ENCODE measurements at regions not wholly inside any gene's neighbourhood (a gene's known extent, or its start where the extent isn't known, plus 50 kb on each side); places are given as distances from the start of the nearest gene placed in this dataset.
"Not testable (repeated sequence)": the region's sequence is repeated elsewhere in the genome, so short reads cannot be mapped to it uniquely, and the experiment has no call there.

DNA sequence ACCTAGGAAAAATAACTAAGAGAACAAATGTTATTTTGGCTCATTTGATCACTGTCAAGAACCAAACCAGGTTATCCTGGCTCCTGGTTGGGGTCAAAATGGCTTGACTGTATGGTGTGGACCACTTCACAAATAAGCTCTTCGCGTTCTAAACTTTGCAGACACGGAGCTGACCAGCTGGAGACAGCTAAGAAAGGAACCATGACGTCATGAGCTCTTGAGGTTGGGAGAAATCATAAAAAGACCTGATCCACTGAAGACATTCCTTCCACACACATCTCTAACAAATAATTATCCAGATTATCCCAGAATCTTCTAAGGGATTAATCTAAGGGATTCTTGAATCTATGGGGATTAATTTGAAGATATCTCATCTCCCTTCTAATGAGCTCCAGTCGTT is 321.5 kb upstream of the IGF1R start:
- no peak for DNase-seq (ENCODE audit: low read depth, low spot score)

DNA sequence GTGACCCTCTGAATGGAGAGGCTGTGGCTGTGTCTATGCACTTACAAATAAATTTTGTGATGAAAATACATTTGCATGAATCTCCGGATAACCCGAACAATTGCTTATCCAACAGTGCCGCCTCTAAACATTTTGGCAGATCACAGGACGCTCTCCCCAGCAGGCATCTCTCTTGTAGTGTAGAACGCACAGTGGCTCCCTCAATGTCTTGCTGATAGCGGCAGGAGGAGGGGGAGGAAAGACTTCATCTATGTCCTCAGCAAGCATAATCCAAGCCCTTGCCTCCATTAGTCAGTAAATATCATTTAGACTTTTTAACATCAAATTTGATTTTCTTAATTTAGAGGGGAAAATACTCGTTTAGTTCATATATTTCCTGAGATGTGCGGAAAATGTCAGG is 318.1 kb upstream of the IGF1R start:
- no peak for DNase-seq (ENCODE audit: low read depth, low spot score)

DNA sequence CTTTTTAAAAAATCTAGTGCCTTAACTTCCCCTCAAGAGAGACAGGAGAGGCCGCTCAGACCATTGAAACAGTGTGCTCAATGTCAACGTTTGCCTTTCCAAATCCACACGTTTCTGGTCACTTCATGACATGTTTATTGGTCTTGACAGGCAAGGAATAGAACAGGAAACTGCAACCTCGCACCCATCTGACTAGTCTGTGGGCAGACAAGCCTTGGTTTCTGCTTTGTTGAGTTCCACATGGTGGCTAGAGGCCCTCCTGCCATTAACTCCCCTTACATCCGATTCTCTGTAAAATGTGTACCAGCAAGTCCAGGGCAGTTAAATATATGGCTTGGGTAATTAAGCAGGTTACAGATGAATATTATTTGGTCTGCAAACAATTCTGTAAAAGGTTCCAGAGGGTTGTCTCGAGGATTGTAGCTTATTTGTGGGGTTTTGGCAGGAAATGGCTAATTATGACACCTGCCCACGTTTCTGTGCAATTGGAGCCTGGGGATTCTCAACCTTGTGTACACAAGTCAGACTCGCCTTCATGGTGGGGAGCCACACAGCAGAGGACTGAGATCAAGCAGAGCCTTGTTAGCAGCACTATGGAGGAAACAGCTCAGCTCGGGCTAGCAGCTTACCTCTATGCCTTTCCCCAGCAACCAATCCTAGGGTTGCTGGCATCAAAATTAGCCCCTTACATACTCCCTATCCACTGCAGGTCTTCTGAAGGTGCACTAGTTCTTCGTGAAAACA is 317.5 kb upstream of the IGF1R start:
- DNase-seq (ENCODE audit: low read depth, low spot score): no peak

GRCh38 chr15:98331676-98332075 is 316.7 kb upstream of the IGF1R start:
- DNase-seq (ENCODE audit: low read depth, low spot score): no peak

DNA sequence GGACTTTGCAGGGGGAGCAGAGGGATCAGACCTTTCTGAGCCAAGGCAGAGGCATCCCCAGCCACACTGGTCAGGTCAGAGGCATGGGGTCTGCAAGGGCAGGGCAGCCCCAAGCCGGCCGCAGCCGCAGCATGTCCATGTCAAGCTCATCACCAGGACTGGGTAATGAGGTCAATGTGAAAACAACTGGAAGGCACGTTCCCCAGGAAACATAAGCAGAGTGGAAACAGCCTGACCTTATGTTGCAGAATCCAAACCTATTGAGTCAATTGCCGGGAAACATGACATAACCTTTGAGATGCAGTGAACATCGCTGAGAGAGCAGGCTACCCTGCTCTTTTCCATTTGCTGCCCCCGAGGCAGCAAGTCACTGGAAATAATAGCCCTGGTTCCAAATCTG is 315.1 kb upstream of the IGF1R start:
- DNase-seq (ENCODE audit: low read depth, low spot score): no peak

- DNase-seq (ENCODE audit: low read depth, low spot score): no peak
Measured at GRCh38 chr15:98342911-98343310, 305.4 kb upstream of the IGF1R start.

GRCh38 chr15:98344591-98344990 is 303.7 kb upstream of the IGF1R start:
- no peak for DNase-seq (ENCODE audit: low read depth, low spot score)

DNA sequence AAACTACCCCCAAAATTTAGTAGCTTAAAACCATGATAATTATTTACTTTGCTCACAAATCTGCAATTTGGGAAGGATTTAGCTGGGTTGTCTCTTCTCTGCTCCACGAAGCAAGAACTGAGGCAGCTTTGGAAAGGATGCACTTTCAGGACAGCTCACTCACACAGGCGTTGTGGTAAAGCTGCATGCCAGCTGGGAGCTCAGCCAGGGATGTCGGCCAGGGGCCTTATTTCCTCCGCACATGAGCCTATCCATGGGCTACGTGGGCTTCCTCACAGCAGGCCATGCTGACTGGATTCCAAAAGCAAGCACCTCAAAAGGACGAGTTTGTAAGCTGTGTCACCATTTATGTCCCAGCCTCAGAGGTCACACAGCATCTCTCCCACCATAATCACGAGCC is 301.3 kb upstream of the IGF1R start:
- no peak for DNase-seq (ENCODE audit: low read depth, low spot score)

DNA sequence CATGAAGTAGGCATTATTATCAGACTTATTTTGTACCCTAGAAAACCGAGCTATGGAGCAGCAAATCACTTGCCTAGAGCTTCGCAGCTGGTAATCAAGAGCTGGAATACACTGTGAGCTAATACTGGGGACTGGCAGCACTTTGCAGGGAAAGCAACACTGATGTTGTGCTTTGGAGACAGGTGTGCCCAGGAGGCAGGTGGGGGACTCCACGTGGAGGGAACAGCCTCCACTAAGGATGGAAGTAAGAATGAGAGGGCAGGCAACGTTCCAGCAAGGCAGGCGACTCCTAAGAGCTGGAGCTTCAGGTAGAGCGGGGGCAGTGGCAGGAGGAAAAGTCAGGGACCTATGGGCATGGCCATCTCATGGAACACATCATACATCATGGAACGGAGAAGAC is 300.5 kb upstream of the IGF1R start:
- DNase-seq (ENCODE audit: low read depth, low spot score): no peak

DNA sequence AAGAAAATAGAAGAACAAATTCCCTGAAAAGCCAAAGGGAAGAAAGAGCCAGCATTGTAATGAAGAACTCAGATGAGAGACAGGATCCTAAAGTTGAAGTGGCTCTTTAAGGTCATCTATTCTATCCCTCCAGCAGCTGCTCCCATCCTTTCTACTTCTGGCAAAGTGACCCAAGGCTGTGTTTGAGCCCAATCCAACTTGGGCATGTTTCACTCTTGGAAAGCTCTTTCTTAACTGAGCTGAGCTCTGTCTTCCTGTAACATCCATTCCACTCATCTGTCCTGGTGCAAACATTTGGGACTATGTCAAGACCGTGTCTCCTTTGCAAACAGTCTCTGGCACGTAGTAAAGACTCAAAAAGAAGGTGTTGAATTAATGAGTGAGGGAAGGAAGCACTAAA is 298.1 kb upstream of the IGF1R start:
- DNase-seq (ENCODE audit: low read depth, low spot score): no peak

- not testable (repeated sequence) for DNase-seq (ENCODE audit: low read depth, low spot score)
Measured at GRCh38 chr15:98358274-98358673, 290.1 kb upstream of the IGF1R start.

DNA sequence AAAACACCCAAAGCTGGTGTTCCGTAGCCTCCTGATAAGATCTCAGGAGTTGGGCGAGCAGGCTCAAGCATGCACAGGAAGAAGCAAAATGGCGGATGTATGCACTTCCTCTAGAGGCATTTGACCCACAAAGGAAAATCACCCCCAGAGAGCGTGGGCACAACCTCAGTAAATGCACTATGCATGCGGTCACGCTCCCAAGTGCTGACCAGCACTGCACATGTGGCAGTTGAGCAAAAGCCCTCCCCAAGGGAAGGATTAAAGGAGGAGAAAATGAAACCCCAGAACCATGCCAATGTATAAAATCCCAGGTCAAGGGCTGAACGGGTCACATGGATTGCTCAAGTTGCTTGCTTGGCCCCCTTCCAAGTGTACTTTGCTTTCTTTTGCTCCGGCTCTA is 289.4 kb upstream of the IGF1R start:
- DNase-seq (ENCODE audit: low read depth, low spot score): no peak

DNA sequence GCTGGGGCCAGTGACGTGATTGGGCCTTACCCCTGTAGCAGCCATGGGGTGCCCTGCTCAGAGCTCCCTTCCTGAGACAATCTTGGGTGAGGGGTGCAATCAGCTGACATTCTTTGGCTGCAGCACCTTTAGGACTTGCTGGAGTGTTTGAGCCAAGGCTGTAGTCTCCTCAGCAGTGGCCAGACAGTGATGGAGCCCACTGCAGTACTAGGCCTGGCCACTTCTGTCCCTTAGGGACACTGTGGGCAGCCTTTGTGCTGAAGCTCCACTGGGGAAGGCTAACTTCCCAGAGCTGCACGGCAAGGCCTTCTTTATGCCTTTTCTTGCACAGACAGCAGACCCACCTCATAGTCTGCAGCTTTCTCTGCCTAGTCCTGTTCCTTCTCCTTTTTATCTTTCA is 284.9 kb upstream of the IGF1R start:
- DNase-seq (ENCODE audit: low read depth, low spot score): no peak

GRCh38 chr15:98363955-98364354 is 284.4 kb upstream of the IGF1R start:
- DNase-seq (ENCODE audit: low read depth, low spot score): no peak

GRCh38 chr15:98369081-98369716 is 279.1 kb upstream of the IGF1R start:
- no peak for DNase-seq (ENCODE audit: low read depth, low spot score)

- no peak for DNase-seq (ENCODE audit: low read depth, low spot score)
Measured at GRCh38 chr15:98375513-98376340, 272.6 kb upstream of the IGF1R start.

DNA sequence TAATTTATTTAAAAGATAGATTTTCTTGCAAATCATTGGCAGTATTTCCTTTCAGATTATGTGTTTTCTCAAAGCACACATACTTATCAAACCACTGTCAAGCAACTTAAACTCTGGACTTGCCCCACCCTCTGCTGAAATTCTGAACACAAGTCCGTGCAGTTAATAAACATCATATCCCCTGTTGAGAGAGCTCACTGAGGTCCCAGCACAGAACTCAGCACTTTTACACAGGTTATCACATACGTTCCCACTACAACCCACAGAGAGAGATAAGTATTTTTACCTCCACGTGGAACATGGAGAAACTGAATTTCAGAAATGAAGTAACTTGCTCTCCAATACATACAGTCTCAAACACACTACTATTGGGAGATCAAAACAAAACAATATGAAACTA is 267.6 kb upstream of the IGF1R start:
- no peak for DNase-seq (ENCODE audit: low read depth, low spot score)

DNA sequence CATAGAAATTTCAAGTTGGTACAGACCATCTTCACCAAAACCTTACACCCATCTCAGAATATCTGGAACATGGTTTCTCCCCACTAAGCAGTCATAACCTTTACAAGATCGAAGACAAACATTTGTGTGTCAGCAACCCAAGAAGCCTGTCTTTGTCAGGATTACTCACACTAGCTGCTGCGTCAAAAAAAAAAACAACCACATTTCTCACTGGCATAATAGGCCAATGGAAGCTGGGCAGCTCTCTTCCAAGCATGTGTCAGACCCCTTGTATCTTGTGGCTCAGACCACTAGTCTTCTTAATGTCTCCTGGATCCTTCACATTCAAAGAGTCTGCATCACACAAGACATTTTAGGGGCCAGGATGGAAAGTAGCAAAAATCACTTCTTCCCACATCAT is 266.9 kb upstream of the IGF1R start:
- no peak for DNase-seq (ENCODE audit: low read depth, low spot score)

DNA sequence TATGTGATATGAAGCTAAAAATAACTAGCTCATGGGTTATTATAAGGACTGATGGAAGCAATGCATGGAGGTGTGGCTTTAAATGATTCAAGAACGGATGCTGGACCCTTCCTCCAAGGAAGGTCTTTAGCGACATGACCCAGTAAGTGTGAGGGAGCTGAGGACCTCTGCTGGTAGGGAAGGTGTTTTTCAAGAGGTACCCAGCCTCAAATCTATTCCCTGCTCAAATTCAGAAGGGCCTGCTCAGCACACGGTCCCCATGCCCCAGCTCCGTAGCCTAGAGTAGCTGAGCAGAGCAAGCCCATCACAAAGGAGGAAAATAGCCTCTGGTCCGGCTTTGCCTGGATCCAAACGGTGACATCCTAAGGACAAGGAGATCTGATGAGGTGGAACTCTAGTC is 266.2 kb upstream of the IGF1R start:
- DNase-seq (ENCODE audit: low read depth, low spot score): no peak

DNA sequence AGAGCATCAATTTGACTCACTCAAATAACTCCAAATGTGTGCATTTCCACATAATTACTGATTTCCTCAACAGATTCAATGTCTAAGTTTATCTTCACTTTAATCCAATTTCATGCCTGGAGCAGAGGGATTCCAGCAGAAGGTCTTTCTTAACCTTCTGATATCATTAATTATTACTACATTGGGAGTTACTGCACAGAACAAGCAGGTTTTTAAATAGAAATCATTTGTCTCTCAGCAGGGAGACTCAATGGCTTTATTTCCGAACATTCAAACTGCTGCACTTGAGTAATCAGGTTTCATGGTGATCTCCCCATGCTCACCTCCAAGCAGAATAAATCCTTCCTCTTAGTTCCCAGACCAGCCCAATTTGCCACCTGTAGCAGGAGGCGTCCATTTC is 264.8 kb upstream of the IGF1R start:
- no peak for DNase-seq (ENCODE audit: low read depth, low spot score)

- DNase-seq (ENCODE audit: low read depth, low spot score): no peak
Measured at GRCh38 chr15:98384328-98385029, 263.9 kb upstream of the IGF1R start.

GRCh38 chr15:98385752-98386381 is 262.5 kb upstream of the IGF1R start:
- DNase-seq (ENCODE audit: low read depth, low spot score): no peak

All from activated CD4-positive, CD25-positive, alpha-beta regulatory T cell treated with anti-CD3 and anti-CD28 coated beads, Interleukin-2, amount 50 U/mL, for 16 hours (primary cell).